ENCODE measurements at regions not wholly inside any gene's neighbourhood (a gene's known extent, or its start where the extent isn't known, plus 50 kb on each side); places are given as distances from the start of the nearest gene placed in this dataset.

DNA sequence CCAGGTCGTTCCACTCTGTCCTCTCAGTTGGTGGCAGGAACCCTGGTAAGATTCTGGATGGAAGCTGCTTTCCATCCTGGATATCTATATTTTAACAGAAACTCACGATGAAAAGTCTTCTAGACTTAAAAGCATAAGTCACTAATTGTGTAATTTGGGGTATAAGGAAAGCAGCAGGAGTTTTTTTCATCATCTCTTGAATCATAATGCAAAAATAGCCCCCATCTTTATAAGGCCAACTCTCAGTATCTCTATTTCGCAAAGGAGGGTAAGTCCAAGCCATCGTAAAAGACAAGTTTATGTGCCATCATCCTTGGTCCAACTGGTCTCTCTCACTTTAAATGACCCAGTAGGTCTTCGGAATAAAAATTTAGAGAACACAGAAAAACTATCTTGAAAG is 95.1 kb downstream of the FAM50B start:
- no peak for DNase-seq
- POLR2A ChIA-PET = no interaction called here
- CTCF ChIA-PET = interaction anchor here (1.0 to 1.5 kb wide), 3 partner anchors 34 to 203 kb away, joined by 3 read pairs; no protein-coding TSS in a partner anchor

GRCh38 chr6:3946778-3947177 is 97.6 kb downstream of the FAM50B start:
- Histone ChIP-seq H3K27me3 (replicated peaks in 2 of 5; ENCODE audit: control insufficient read depth in 4 of 5, insufficient read depth in 5 of 5, low read length in 4 of 5) (no peaks in the 10 kb centered on the region), H3K4me1 (ENCODE audit: control extremely low read depth in 1 of 4, control insufficient read depth in 4 of 4, insufficient read depth in 4 of 4, low read length in 3 of 4) (peaks cover 0 to 6% (median 0%) of the 10 kb centered on the region in 4 experiments), H3K27ac (ENCODE audit: insufficient read depth in 1 of 2, low read depth in 1 of 2, low read length in 2 of 2, poor library complexity in 1 of 2, severe bottlenecking in 2 of 2) (no peak overlapping the region), H3K36me3 (ENCODE audit: control insufficient read depth in 4 of 4, insufficient read depth in 4 of 4, low read length in 3 of 4) (no peaks in the 10 kb centered on the region), H3K9me3 (ENCODE audit: control extremely low read depth in 1 of 5, control insufficient read depth in 4 of 5, insufficient read depth in 2 of 5, low read depth in 1 of 5, low read length in 4 of 5) (no peaks in the 10 kb centered on the region), H3K4me3 (ENCODE audit: control insufficient read depth in 1 of 7, extremely low read depth in 1 of 7, insufficient read depth in 4 of 7, low read depth in 2 of 7, low read length in 6 of 7) (no peak overlapping the region)
- ChIA-PET CTCF (no interaction called here), POLR2A (no interaction called here)
- WGBS (ENCODE audit: insufficient coverage) = 96% methylated on average over 5 of the region's 12 CpGs
- DNase-seq = no peak

More for the DNA sequence above, 95.1 kb downstream of the FAM50B start:
- no peak overlapping the region for H3K27ac ChIP-seq (ENCODE audit: insufficient read depth in 1 of 2, low read depth in 1 of 2, low read length in 2 of 2, poor library complexity in 1 of 2, severe bottlenecking in 2 of 2)
- H3K4me1 ChIP-seq (ENCODE audit: control extremely low read depth in 1 of 4, control insufficient read depth in 4 of 4, insufficient read depth in 4 of 4, low read length in 3 of 4) = peaks cover 0 to 29% (median 4%) of the 10 kb centered on the region in 4 experiments
- H3K9me3 ChIP-seq (ENCODE audit: control extremely low read depth in 1 of 5, control insufficient read depth in 4 of 5, insufficient read depth in 2 of 5, low read depth in 1 of 5, low read length in 4 of 5) = no peaks in the 10 kb centered on the region
- no peak overlapping the region for H3K4me3 ChIP-seq (ENCODE audit: control insufficient read depth in 1 of 7, extremely low read depth in 1 of 7, insufficient read depth in 4 of 7, low read depth in 2 of 7, low read length in 6 of 7)
- H3K27me3 ChIP-seq (replicated peaks in 2 of 5; ENCODE audit: control insufficient read depth in 4 of 5, insufficient read depth in 5 of 5, low read length in 4 of 5) = no peaks in the 10 kb centered on the region
- 100% methylated on average over 3 of the region's 5 CpGs for WGBS (ENCODE audit: insufficient coverage)
- no peaks in the 10 kb centered on the region for H3K36me3 ChIP-seq (ENCODE audit: control insufficient read depth in 4 of 4, insufficient read depth in 4 of 4, low read length in 3 of 4)

GRCh38 chr6:3948866-3949265 is 99.7 kb downstream of the FAM50B start:
- Histone ChIP-seq H3K27me3 (replicated peaks in 2 of 5; ENCODE audit: control insufficient read depth in 4 of 5, insufficient read depth in 5 of 5, low read length in 4 of 5) (no peaks in the 10 kb centered on the region), H3K9me3 (ENCODE audit: control extremely low read depth in 1 of 5, control insufficient read depth in 4 of 5, insufficient read depth in 2 of 5, low read depth in 1 of 5, low read length in 4 of 5) (no peaks in the 10 kb centered on the region), H3K36me3 (ENCODE audit: control insufficient read depth in 4 of 4, insufficient read depth in 4 of 4, low read length in 3 of 4) (no peaks in the 10 kb centered on the region), H3K4me3 (ENCODE audit: control insufficient read depth in 1 of 7, extremely low read depth in 1 of 7, insufficient read depth in 4 of 7, low read depth in 2 of 7, low read length in 6 of 7) (no peak overlapping the region), H3K27ac (ENCODE audit: insufficient read depth in 1 of 2, low read depth in 1 of 2, low read length in 2 of 2, poor library complexity in 1 of 2, severe bottlenecking in 2 of 2) (no peak overlapping the region), H3K4me1 (ENCODE audit: control extremely low read depth in 1 of 4, control insufficient read depth in 4 of 4, insufficient read depth in 4 of 4, low read length in 3 of 4) (no peaks in the 10 kb centered on the region)
- CTCF ChIA-PET = interaction anchor here (1.1 to 1.6 kb wide), 3 partner anchors 14 to 203 kb away, joined by 3 read pairs; no protein-coding TSS in a partner anchor
- POLR2A ChIA-PET = no interaction called here
- DNase-seq = no peak
- WGBS (ENCODE audit: insufficient coverage) = 95% methylated on average over 3 of the region's 4 CpGs

GRCh38 chr6:3949521-3949920 is 100.3 kb downstream of the FAM50B start:
- H3K36me3 ChIP-seq (ENCODE audit: control insufficient read depth in 4 of 4, insufficient read depth in 4 of 4, low read length in 3 of 4) = no peaks in the 10 kb centered on the region
- no peak overlapping the region for H3K27ac ChIP-seq (ENCODE audit: insufficient read depth in 1 of 2, low read depth in 1 of 2, low read length in 2 of 2, poor library complexity in 1 of 2, severe bottlenecking in 2 of 2)
- H3K4me1 ChIP-seq (ENCODE audit: control extremely low read depth in 1 of 4, control insufficient read depth in 4 of 4, insufficient read depth in 4 of 4, low read length in 3 of 4) = no peaks in the 10 kb centered on the region
- no peaks in the 10 kb centered on the region for H3K27me3 ChIP-seq (replicated peaks in 2 of 5; ENCODE audit: control insufficient read depth in 4 of 5, insufficient read depth in 5 of 5, low read length in 4 of 5)
- CTCF ChIA-PET = interaction anchor here (1.0 to 1.6 kb wide), 5 partner anchors 13 to 204 kb away, joined by 3 to 4 read pairs (median 3); partner anchors contain the start of gene FAM50B
- POLR2A ChIA-PET = no interaction called here
- no peak overlapping the region for H3K4me3 ChIP-seq (ENCODE audit: control insufficient read depth in 1 of 7, extremely low read depth in 1 of 7, insufficient read depth in 4 of 7, low read depth in 2 of 7, low read length in 6 of 7)
- no peak for DNase-seq
- H3K9me3 ChIP-seq (ENCODE audit: control extremely low read depth in 1 of 5, control insufficient read depth in 4 of 5, insufficient read depth in 2 of 5, low read depth in 1 of 5, low read length in 4 of 5) = no peaks in the 10 kb centered on the region
- 95% methylated on average over 5 of the region's 6 CpGs for WGBS (ENCODE audit: insufficient coverage)

GRCh38 chr6:3956054-3956453 is 106.9 kb downstream of the FAM50B start:
- H3K27me3 ChIP-seq (replicated peaks in 2 of 5; ENCODE audit: control insufficient read depth in 4 of 5, insufficient read depth in 5 of 5, low read length in 4 of 5) = no peaks in the 10 kb centered on the region
- no peaks in the 10 kb centered on the region for H3K36me3 ChIP-seq (ENCODE audit: control insufficient read depth in 4 of 4, insufficient read depth in 4 of 4, low read length in 3 of 4)
- POLR2A ChIA-PET = no interaction called here
- no peak overlapping the region for H3K4me3 ChIP-seq (ENCODE audit: control insufficient read depth in 1 of 7, extremely low read depth in 1 of 7, insufficient read depth in 4 of 7, low read depth in 2 of 7, low read length in 6 of 7)
- WGBS (ENCODE audit: insufficient coverage) = 100% methylated on average over 1 of the region's 1 CpG
- no peak overlapping the region for H3K27ac ChIP-seq (ENCODE audit: insufficient read depth in 1 of 2, low read depth in 1 of 2, low read length in 2 of 2, poor library complexity in 1 of 2, severe bottlenecking in 2 of 2)
- CTCF ChIA-PET = interaction anchor here (0.7 to 1.4 kb wide), 2 partner anchors 21 to 46 kb away, joined by 3 read pairs; no protein-coding TSS in a partner anchor
- peaks cover 0 to 8% (median 0%) of the 10 kb centered on the region in 5 experiments for H3K9me3 ChIP-seq (ENCODE audit: control extremely low read depth in 1 of 5, control insufficient read depth in 4 of 5, insufficient read depth in 2 of 5, low read depth in 1 of 5, low read length in 4 of 5)
- no peak for DNase-seq
- no peaks in the 10 kb centered on the region for H3K4me1 ChIP-seq (ENCODE audit: control extremely low read depth in 1 of 4, control insufficient read depth in 4 of 4, insufficient read depth in 4 of 4, low read length in 3 of 4)

GRCh38 chr6:3957321-3957720 is 108.1 kb downstream of the FAM50B start:
- Histone ChIP-seq H3K9me3 (ENCODE audit: control extremely low read depth in 1 of 5, control insufficient read depth in 4 of 5, insufficient read depth in 2 of 5, low read depth in 1 of 5, low read length in 4 of 5) (peaks cover 0 to 8% (median 0%) of the 10 kb centered on the region in 5 experiments), H3K36me3 (ENCODE audit: control insufficient read depth in 4 of 4, insufficient read depth in 4 of 4, low read length in 3 of 4) (no peaks in the 10 kb centered on the region), H3K27me3 (replicated peaks in 2 of 5; ENCODE audit: control insufficient read depth in 4 of 5, insufficient read depth in 5 of 5, low read length in 4 of 5) (no peaks in the 10 kb centered on the region), H3K4me3 (ENCODE audit: control insufficient read depth in 1 of 7, extremely low read depth in 1 of 7, insufficient read depth in 4 of 7, low read depth in 2 of 7, low read length in 6 of 7) (no peak overlapping the region), H3K4me1 (ENCODE audit: control extremely low read depth in 1 of 4, control insufficient read depth in 4 of 4, insufficient read depth in 4 of 4, low read length in 3 of 4) (no peaks in the 10 kb centered on the region), H3K27ac (ENCODE audit: insufficient read depth in 1 of 2, low read depth in 1 of 2, low read length in 2 of 2, poor library complexity in 1 of 2, severe bottlenecking in 2 of 2) (no peak overlapping the region)
- DNase-seq = no peak
- ChIA-PET CTCF (interaction anchor here (1.0 to 2.8 kb wide), 2 partner anchors 17 to 21 kb away, joined by 3 to 11 read pairs; no protein-coding TSS in a partner anchor), POLR2A (no interaction called here)
- WGBS (ENCODE audit: insufficient coverage) = 100% methylated on average over 1 of the region's 1 CpG

- no peaks in the 10 kb centered on the region for H3K36me3 ChIP-seq (ENCODE audit: control insufficient read depth in 4 of 4, insufficient read depth in 4 of 4, low read length in 3 of 4)
- ChIA-PET CTCF (interaction anchor here (2.8 kb wide), 1 partner anchor 20 kb away, joined by 11 read pairs; no protein-coding TSS in a partner anchor), POLR2A (no interaction called here)
- H3K4me1 ChIP-seq (ENCODE audit: control extremely low read depth in 1 of 4, control insufficient read depth in 4 of 4, insufficient read depth in 4 of 4, low read length in 3 of 4) = no peaks in the 10 kb centered on the region
- WGBS (ENCODE audit: insufficient coverage) = 95% methylated on average over 6 of the region's 7 CpGs
- H3K27ac ChIP-seq (ENCODE audit: insufficient read depth in 1 of 2, low read depth in 1 of 2, low read length in 2 of 2, poor library complexity in 1 of 2, severe bottlenecking in 2 of 2) = no peak overlapping the region
- DNase-seq = no peak
- peaks cover 0 to 8% (median 0%) of the 10 kb centered on the region in 5 experiments for H3K9me3 ChIP-seq (ENCODE audit: control extremely low read depth in 1 of 5, control insufficient read depth in 4 of 5, insufficient read depth in 2 of 5, low read depth in 1 of 5, low read length in 4 of 5)
- no peaks in the 10 kb centered on the region for H3K27me3 ChIP-seq (replicated peaks in 2 of 5; ENCODE audit: control insufficient read depth in 4 of 5, insufficient read depth in 5 of 5, low read length in 4 of 5)
- no peak overlapping the region for H3K4me3 ChIP-seq (ENCODE audit: control insufficient read depth in 1 of 7, extremely low read depth in 1 of 7, insufficient read depth in 4 of 7, low read depth in 2 of 7, low read length in 6 of 7)
These were observed 109.1 kb downstream of the FAM50B start for GRCh38 chr6:3958255-3958654.

All from common myeloid progenitor, CD34-positive (primary cell).